HG03439 (cell line): ENCODE measurements at regions not wholly inside any gene's neighbourhood (a gene's known extent, or its start where the extent isn't known, plus 50 kb on each side); places are given as distances from the start of the nearest gene placed in this dataset.

Source experiments
- ATAC-seq: cut with Tn5 transposase; IDR thresholded peaks from one replicate; pipeline ENCODE4 v1.9.1; 2021; ENCODE audit warnings: mild to moderate bottlenecking, moderate library complexity; ENCODE audit not compliant: unreplicated experiment

- ATAC-seq = no peak
Observed at GRCh38 chr4:83172371-83172770, 57.8 kb upstream of the PLAC8 start.

DNA sequence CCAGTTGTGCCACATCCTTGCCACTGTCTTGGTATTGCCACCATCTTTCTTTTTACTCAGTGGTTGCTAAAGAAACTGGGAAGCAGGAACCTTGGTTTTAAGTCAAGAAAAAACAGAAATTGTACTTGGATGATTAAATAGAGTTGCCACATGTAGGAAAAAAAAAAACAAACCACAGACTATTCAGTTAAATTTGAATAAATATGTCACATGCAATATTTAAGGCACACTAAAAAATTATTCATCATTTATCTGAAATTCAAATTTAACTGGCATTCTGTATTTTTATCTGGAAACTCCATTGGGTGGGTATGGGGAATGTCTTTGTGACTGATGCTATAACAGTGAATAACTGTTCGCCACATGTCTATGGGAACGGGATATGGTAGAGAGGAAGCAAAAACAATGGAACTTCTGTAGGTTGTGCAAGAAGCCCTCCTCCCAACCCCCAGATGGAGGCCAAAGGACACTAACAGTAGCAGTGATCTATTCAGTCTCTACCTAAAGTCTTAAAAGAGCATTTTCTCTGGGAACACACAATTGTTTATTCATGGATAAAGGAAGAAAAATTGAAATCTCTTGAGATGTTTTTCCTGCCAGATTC is 57.0 kb upstream of the PLAC8 start:
- no peak for ATAC-seq

DNA sequence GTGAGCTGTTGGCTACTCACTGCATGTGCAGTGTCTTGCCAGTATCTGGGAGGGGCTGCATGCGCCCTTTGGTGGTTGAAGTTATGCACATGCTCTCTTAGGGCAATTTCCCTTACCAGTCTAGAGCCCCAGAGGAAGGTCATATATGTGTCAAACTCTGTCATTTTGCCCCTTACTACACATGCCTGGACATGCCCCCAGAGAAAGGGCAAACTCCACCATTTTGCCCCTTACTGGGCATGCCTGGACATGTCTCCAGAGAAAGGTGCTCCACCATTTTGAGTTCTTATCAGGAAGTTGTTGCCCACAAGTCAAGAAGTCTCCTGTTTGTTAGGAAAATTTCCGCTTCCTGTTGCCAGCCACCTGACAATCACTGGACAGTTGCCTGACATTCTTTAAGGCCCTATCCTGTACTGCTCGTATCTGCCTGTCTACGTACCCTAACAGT is 56.4 kb upstream of the PLAC8 start:
- ATAC-seq = peak; percentile 55
